ENCODE measurements at regions not wholly inside any gene's neighbourhood (a gene's known extent, or its start where the extent isn't known, plus 50 kb on each side); places are given as distances from the start of the nearest gene placed in this dataset.
"Not testable (repeated sequence)": the region's sequence is repeated elsewhere in the genome, so short reads cannot be mapped to it uniquely, and the experiment has no call there.

DNA sequence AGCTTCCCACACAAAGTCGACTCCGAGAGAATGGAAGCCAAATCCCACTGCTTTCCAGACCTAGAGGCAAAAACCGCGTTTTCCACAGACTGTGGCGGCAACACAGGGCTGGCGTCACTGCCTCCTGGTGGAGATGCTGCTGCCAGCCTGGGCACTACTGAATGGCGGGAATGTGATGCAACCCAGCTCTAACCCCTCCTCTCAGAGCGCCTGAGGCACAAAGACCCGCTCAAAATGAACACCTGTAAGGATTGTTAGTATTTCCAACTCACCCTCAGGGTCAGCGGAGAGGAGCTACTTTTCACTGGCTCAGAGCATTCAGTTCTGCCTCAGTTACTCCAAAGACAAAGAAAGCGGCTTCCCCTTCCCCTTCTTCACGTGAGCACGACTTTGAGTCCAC lies 548.0 kb upstream of the SALL3 start:
- DNase-seq, result no peak

DNA sequence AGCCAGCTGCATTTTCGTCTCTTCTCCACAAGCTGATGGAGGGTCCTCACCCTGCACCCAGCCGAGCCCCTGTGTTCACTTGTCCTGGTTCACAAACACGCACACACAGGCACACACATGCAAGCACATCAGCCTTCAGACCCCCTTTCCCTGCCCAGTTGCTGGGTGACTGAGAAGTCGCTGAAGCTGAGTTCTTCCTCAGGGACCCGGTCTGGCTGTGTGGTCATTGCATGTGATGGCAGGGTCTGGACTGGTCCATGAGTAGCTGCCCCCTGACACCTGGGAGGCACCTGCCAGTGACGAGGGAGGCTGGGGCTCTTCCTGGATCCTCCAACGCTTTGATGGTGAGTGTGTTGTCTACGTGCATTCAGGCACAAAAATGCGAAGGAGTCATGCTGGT lies 546.1 kb upstream of the SALL3 start:
- DNase-seq, result no peak

DNA sequence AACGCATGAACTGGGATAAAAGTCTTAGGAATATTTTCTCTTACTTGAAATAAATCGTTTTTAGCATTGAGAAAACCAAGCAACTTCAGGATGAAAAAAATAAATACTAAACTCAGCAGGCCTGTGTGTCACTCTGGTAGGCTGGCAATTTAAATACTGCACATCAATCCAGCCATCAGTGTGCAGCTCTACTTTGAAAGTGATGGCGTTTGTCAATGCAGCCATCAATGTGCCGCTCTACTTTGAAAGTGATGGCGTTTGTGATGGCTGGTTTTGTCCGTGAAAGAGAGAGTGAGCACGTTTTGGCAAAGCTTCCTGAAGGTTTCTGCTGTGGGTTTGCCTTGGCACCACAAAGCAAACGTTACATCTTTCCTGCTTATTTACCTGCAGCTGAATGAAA lies 543.5 kb upstream of the SALL3 start:
- no peak for DNase-seq

DNA sequence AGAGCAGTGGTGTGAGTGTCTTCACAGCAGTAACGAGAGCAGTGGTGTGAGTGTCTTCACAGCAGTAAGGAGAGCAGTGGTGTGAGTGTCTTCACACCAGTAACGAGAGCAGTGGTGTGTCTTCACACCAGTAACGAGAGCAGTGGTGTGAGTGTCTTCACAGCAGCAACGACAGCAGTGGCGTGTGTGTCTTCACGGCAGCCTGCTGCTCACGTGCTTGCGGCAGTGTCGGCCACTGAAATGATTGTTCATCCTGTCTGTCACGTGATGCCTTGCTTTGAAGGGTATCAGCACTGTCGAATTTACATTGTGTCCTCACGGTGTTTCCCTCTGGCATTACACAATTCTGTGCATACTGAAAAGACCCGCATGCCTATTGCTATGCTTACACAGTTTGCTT lies 541.4 kb upstream of the SALL3 start:
- DNase-seq, result not testable (repeated sequence)

DNA sequence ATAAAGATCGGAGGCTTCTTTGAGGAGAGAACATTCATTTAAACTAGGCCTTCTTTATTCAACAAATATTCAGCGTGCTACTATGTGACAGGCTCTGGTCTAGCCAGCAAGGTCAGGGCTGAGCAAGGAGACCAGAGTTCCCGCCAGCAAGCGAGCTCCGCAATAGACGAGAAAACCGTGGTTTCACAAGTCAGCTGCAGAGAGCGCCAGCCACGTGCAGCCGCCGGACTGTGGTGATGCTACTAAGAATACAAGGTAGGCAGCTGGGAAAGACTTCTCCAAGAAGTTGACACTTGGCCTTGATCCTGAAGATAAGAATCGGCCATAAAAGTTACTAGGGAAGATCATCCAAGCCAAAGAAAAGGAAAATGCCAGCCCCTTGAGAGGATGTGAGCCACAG lies 533.7 kb upstream of the SALL3 start:
- DNase-seq, result no peak

DNA sequence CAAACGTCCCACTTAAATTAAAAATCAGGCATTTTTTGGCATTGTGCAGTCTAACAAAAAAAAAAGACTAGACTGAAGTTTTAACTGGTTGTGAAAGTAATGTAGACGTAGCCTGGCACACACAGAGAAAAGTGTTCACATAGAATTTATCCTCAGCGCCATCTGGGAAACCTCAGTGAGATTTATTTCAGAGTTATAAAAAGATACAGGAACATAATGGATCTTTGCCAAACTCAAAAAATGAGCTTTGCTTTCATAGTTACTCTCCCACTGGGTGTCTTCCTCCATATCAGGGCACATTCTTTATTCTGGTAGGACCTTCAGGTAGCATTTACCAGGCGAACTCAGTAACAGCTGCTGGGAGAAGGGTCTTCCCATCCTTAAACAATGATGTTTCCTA lies 532.4 kb upstream of the SALL3 start:
- no peak for DNase-seq

DNA sequence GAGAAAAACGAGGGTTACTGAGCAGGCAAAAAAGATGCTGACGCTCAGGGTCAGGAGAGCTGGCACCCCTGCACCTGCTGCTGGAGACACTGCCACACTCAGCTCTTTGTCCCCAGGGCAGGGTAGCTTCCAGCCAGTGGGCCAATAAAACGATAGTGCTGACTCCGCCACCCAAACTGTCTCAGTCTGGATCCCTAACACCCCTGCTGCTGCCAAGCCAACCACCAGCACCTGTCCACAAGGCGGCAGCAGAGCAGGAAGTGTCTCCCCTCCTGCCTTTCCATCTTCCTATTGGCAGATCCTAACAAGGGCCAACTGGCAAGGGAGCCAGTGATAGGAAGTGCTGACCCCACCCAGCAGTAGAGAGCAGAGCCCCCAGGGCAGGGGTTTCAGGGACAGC lies 531.5 kb upstream of the SALL3 start:
- no peak for DNase-seq

DNA sequence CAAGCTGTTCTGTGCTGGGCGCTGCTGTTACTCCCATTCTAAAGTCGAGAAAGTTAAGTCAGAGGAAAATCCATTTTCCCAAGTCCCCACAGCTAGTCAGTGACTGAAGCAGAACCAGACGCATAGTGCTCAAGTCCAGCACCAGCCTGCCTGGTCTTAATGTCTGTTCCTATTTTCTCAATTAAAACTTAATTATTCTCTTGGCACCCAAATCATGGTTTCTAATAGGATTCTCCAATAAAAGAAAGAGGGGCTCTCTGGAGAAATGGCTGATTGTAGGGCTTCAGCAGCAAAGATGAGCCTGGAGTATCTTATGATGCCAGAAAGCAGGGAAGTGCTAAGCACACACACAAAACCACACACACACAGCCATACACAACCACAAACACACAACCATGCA lies 531.0 kb upstream of the SALL3 start:
- no peak for DNase-seq

DNA sequence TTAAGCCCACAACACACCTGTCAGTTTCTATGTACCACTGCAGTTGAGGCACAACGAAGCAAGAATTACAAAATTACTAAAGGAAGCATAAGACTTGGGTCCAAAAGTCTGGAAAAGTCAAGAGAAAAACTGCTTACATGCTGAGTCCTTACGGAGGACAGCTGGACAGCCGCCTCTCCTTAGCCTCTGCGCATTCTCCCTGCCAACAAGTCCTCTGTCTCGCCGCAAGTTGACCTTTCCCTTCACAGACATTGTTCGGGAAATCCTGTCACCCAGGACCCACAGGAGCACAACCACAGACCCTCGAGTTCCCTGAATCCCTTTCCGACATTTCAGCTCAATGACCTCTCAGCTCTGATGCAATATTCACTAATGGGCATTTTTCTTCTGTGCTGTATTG lies 525.4 kb upstream of the SALL3 start:
- DNase-seq, result no peak

DNA sequence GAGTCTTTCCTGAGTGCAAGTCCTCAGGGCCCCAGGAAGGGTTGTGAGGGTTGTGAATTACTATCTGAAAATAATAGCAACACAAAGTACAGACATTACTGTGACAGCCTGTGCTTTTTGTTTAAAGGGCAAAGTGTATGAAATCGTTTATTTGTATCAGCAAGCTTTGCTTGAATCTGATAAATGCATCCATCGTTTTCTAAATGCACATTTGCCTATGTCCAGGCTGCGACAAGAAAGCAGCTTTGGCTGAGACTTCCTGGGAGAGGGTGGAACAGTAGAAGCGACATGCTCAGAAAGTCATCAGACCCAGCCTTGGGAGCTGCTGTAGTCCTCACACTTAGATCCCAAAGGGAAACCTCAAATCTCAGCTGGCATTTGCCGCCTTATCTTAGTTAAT lies 524.2 kb upstream of the SALL3 start:
- DNase-seq, result no peak

DNA sequence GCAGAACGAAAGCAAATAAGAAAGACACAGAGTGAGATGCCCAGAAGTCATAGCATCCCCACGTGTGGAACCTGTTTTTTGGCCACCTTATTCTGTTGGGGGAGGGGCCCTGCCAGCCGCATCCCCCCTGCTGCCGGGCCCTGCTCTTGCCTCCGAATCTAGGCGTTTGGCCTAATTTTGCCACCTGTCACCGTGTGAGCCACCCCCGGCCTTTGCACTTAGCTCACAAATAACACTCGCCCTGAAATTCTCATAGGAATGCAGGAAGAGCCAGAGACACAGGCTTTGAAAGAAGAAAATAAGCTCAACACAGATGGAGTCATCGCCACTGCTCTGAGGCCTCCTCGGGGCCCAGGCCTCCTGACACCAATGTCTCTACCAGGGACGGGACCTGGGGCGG lies 522.6 kb upstream of the SALL3 start:
- no peak for DNase-seq

DNA sequence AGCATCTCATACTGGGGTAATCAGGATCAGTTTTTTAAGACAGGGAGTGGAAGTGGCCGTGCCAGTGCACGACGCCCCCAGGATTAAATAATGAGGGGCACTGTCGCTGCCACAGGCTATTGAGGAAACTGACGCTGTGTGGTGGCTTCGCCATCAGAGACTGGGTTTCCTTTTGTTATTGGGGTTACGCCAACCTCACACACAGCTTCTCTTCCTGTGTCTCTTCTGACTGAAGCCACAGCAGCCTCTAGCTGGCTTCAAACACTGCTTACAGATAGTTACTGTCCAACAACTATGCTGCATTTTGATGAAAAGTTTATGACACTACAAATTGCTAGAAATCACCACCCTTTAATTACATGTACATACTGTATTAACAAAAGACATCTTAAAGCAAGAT lies 521.9 kb upstream of the SALL3 start:
- no peak for DNase-seq

DNA sequence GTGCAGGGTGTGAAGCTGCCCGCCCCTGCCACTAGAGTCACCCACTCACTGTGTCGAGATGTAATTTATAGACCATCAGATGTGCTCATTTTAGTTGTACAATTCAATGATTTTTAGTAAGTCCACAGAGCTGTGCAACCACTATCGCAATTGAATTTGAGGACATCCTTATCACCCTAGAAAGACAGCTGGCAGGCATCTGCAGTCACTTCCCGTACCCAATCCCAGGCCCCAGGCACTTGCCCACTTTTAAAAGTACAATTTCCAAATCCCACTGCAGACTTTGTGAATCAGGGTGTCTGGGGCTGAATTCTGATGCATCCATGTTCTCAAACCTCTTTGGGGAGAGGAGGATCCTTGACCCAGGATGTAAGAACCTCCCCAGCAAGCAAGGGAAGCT lies 521.3 kb upstream of the SALL3 start:
- no peak for DNase-seq

DNA sequence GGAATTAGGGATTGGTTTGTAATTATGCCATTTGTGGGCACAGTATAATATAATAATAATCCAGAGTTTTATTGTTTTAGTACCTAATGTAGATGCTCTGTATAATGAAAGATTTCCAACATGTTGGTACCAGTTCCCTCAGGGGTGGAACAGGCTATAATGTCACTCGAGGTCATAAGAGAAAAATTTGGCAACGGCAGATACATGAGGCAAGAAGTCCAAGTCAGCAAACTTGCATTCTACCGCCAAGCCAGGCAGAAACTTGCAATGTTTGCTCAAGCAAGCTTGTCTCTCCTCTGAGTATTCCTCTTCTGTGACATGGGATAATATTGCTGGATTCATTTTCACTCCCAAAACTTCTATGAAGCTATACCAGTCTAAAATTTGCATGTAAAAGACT lies 520.0 kb upstream of the SALL3 start:
- DNase-seq, result no peak

DNA sequence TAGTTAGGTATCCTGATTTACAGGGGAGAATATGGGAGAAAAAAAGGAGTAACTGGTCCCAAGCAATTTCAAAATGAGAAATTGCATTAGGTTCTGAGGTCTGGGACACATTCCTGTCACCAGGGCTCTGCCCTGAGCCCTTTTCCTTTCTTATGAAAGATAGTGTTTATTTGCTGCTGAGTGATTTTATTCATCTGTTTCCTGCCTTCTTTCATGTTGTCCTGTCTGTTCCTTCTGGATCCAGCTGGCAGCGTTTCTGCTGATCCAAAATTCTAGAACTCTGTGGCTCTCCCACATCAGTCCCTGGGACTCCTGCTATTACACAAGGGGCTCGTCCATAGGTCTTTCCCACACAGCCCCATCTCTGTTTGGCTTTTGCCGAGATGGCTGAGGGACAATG lies 519.1 kb upstream of the SALL3 start:
- DNase-seq, result no peak

DNA sequence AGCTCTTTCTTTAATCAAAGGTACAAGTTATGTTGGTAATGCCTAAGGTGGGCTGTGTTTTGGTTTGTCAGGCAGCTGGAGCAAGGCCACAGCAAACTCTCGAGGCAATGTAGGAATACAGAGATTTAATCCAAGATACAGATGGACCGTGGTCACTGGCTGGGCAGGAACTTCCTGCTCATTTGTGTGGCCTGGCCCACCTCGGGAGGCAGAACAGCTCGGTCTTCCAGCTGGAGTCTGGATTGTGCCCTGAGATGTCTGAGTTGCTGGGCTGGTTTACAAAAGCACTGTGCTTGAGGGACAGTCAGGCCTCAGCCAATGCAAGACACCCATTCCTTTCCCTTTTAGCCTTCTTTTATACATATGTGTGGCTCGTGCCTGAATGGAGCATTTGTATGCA lies 506.1 kb upstream of the SALL3 start:
- no peak for DNase-seq

DNA sequence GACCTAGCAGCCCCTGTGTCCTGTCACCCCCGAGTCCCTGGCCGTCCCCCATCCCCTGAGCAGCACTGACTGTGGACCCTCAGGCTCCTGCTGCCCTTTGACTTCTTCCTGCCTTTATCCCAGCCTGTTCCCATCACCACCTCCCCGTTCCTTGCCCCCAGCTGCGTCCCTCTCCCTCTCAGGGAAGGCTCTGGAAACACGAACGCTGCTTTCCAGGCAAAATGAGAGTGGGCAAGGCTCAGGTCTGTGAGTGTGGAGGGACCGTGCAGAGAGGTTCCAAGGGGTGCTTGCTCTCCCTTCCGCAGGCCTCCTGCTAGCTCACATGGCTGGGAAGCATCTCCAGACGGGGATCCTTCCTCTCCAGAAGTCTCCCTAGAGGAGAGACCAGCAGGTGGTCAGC lies 501.8 kb upstream of the SALL3 start:
- DNase-seq, result no peak

DNA sequence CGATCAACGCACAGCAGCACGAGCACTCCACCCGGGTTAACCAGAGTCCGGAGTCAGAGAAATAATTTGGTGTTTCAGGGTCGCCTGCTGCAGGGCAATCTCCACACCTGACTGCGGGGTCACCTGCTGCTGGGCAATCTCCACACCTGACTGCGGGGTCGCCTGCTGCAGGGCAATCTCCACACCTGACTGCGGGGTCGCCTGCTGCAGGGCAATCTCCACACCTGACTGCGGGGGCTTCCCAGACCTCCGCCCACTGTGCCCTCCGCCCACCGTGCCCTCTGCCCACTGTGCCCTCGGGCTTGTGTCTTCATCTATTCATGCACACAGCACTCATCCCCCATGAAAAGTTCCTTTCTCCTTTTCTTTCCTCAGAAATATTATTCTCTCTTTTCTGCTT lies 500.2 kb upstream of the SALL3 start:
- no peak for DNase-seq

DNA sequence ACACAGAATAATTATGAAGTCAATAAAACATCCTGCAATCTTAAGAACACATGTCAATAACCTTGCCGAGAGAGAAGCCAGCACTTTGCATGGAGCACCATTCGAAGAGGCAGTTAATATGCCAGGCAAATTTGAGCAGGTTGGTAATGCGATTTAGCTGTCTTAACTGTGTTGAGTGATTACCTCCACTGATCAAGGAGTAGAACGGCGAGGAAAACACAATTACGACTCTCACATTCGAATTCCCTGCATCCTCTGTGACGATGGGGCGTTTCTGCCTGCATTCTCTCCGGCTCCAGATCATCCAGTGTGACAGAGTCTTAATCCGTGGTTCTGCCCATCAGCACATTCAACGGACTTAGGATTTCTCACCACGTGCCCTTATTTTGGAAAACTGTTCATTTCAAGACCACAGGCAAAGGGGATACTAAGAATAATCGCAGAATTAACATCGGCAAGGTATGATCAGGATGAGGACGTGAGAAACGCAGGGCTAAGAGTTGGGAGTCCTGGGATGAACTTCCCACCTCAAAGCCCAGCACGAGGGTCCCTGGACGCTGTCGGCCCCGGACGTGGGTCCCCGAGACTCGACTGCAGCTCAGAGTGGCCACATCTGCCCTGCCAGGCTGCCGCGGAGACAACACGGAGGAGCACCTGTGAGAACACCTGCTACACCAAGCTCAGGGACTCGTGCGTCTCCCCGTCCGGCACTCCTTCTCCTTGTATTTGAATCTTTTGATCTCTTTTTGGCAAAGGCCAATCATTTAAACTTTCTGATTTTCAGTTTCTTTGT lies 499.2 kb upstream of the SALL3 start:
- DNase-seq, result no peak

DNA sequence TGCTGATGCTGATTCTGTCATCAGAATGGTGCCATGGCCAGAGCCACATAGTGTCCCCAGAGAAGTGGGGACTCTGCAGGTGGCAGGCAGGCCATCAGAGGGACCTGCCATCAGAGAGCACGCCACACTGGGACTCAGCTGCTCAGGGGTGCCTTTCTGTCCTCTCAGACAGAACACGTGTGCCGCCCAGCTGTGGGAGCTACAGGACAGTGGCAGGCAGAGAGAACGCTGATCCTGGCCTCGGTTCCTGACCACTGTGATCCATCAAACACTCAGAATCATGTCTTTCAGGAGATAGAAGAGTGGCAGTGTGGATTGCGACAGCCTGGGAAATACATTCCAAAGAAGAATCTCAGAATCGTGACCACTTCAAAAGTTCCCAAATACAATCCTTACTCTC lies 497.2 kb upstream of the SALL3 start:
- DNase-seq, result no peak

DNA sequence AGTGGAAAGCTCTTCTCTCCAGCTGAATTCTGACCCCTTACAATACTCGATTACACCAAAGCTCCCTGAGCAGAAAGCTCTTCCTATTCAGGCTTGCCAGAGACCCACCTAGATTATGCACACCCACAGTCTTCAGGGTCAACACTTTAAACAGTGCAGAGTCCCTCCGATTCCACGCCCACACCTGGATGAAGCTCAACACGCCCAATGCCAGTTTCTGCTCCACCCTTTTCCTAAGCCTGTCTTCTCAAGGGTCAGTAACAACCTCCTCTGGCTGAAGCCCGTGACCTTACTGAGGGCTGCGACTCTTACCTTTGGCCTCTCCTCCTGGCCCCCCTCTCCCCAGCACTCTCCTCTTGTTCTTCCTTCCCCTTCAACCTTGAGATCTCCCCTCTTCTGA lies 492.0 kb upstream of the SALL3 start:
- DNase-seq, result no peak

DNA sequence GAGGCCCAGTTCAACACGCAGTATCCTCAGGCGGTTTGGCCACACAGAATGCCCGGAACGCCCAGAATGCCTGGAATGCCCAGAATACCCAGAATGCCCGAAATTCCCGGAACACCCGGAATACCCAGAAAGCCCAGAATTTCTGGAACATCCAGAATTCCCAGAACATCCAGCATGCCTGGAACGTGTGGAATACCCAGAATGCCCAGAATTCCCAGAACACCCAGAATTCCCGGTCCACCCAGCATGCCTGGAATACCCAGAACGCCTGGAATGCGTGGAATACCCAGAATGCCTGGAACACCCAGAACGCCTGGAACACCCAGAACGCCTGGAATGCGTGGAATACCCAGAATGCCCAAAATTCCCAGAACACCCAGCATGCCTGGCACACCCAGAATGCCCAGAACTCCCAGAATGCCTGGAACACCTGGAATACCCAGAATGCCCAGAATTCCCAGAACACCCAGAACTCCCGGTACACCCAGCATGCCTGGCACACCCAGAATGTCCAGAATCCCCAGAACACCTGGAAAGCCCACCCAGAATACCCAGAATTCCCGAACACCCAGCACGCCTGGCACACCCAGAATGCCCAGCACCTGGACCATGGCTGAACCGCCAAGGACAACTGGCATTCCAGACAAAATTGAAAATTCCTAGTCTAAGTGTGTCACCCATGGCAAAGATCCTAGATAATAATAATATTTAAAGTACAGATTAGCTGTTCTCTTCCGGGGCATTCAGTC lies 487.4 kb upstream of the SALL3 start:
- DNase-seq, result no peak

DNA sequence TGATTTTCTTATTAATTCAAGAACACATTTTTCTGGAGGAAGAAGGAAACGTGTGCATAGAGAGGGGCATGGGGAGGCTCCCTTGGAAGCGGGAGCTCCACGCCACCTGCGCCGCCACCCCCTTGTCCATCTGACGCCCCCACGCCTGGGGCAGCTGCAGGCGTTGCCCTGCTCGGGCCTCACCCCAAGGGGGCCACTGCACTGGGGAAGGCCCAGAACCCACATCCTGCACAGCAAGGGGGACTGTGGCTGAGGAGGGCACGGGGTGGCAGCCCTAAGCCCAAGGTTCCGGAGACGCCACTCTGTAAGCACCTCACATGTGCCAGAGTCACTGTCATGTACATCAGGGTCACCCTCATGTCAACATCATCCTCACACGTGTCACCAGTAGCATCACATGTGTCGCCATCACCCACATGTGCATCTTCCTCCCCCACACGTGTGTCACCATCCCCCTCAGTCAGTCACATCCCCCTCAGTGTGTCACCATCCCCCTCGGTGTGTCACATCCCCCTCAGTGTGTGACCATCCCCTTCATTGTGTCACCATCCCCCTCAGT lies 486.7 kb upstream of the SALL3 start:
- DNase-seq, result no peak

DNA sequence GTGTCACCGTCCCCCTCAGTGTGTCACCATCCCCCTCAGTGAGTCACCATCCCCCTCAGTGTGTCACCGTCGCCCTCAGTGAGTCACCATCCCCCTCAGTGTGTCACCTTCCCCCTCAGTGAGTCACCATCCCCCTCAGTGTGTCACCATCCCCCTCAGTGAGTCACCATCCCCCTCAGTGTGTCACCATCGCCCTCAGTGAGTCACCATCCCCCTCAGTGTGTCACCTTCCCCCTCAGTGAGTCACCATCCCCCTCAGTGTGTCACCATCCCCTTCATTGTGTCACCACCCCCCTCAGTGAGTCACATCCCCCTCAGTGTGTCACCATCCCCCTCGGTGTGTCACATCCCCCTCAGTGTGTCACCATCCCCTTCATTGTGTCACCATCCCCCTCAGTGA lies 486.1 kb upstream of the SALL3 start:
- DNase-seq, result not testable (repeated sequence)
